GM23338 (cell line): ENCODE measurements at regions not wholly inside any gene's neighbourhood (a gene's known extent, or its start where the extent isn't known, plus 50 kb on each side); places are given as distances from the start of the nearest gene placed in this dataset.

ENCODE experiments used
- ATAC-seq: fragments of 200-7000 bp; cut with Tn5 transposase; 3 replicates; pipeline ENCODE4 v1.9.1; 2020
- DNase-seq: peaks from one replicate; pipeline ENCODE4 v3.0.0-alpha.2; 2015; ENCODE audit warnings: low spot score
- H2AFZ ChIP-seq: fragments of 200-600 bp; sonication (generic); 2 replicates; pipeline ENCODE4 v1.8.0; 2016; ENCODE audit warnings: antibody characterized with exemption, mild to moderate bottlenecking, moderate library complexity
- H3F3A ChIP-seq: fragments of 200-600 bp; sonication (generic); replicated peaks from 2 replicates; pipeline ENCODE4 v1.8.0; 2017; ENCODE audit warnings: antibody characterized with exemption, mixed run types, low read depth
- H3K27ac ChIP-seq: fragments of 200-600 bp; sonication (generic); 2 replicates; pipeline ENCODE4 v1.6.1; 2016; ENCODE audit warnings: low read depth
- H3K27me3 ChIP-seq: fragments of 200-600 bp; sonication (generic); 2 replicates; pipeline ENCODE4 v1.8.0; 2016; ENCODE audit warnings: mild to moderate bottlenecking, mixed run types, moderate library complexity; ENCODE audit not compliant: insufficient read depth
- H3K36me3 ChIP-seq: fragments of 200-600 bp; sonication (generic); 2 replicates; pipeline ENCODE4 v1.8.0; 2016; ENCODE audit warnings: mild to moderate bottlenecking; ENCODE audit not compliant: insufficient read depth
- H3K4me1 ChIP-seq: fragments of 200-600 bp; sonication (generic); 2 replicates; pipeline ENCODE4 v1.8.0; 2016; ENCODE audit warnings: mild to moderate bottlenecking, moderate library complexity; ENCODE audit not compliant: insufficient read depth
- H3K4me2 ChIP-seq: fragments of 200-600 bp; sonication (generic); 2 replicates; pipeline ENCODE4 v1.7.1; 2017; ENCODE audit warnings: mixed run types
- H3K4me3 ChIP-seq: fragments of 200-600 bp; sonication (generic); 2 replicates; pipeline ENCODE4 v1.6.1; 2016; ENCODE audit warnings: mixed run types
- H3K79me2 ChIP-seq: fragments of 200-600 bp; sonication (generic); replicated peaks from 2 replicates; pipeline ENCODE4 v1.8.0; 2017; ENCODE audit warnings: mild to moderate bottlenecking; ENCODE audit not compliant: insufficient read depth
- H3K9me2 ChIP-seq: fragments of 200-600 bp; sonication (generic); 2 replicates; pipeline ENCODE4 v1.8.0; 2017; ENCODE audit not compliant: insufficient read depth
- H4K20me1 ChIP-seq: fragments of 200-600 bp; sonication (generic); replicated peaks from 2 replicates; pipeline ENCODE4 v1.8.0; 2017; ENCODE audit warnings: mild to moderate bottlenecking; ENCODE audit not compliant: insufficient read depth
- H3K27ac Mint-ChIP-seq: 2 replicates; pipeline ENCODE4 v1.8.0; 2020; ENCODE audit warnings: inconsistent platforms, mild to moderate bottlenecking, moderate library complexity, mixed read lengths
- H3K27me3 Mint-ChIP-seq: 3 replicates; pipeline ENCODE4 v1.8.0; 2022; ENCODE audit warnings: low read depth, mild to moderate bottlenecking, moderate library complexity, mixed read lengths, inconsistent platforms; ENCODE audit not compliant: insufficient read depth, poor library complexity
- H3K36me3 Mint-ChIP-seq: 3 replicates; pipeline ENCODE4 v1.8.0; 2021; ENCODE audit warnings: low read depth, mild to moderate bottlenecking, inconsistent platforms, moderate library complexity, mixed read lengths
- H3K4me1 Mint-ChIP-seq: 3 replicates; pipeline ENCODE4 v1.8.0; 2020; ENCODE audit warnings: mild to moderate bottlenecking, inconsistent platforms, mixed read lengths
- H3K4me3 Mint-ChIP-seq: 3 replicates; pipeline ENCODE4 v1.8.0; 2021; ENCODE audit warnings: moderate library complexity, mild to moderate bottlenecking, inconsistent platforms, mixed read lengths
- H3K9me3 Mint-ChIP-seq: 3 replicates; pipeline ENCODE4 v1.8.0; 2020; ENCODE audit warnings: moderate library complexity, mild to moderate bottlenecking, inconsistent platforms, mixed read lengths
- CREB1 ChIP-seq: fragments of 250-450 bp; sonication (Bioruptor Pico); IDR thresholded peaks from 2 replicates; pipeline ENCODE4 v1.5.0; 2020; ENCODE audit warnings: low read depth, mild to moderate bottlenecking, moderate library complexity
- CTCF ChIP-seq, 2 experiments: fragments of 200-600 bp in 1 of 2; sonication (generic) in 1 of 2; conservative IDR thresholded peaks; 2 replicates each; pipeline versions ENCODE4 v1.5.1 to v1.6.1; 2016 to 2017; ENCODE audit warnings: antibody characterized with exemption in 2 of 2, low read depth in 2 of 2, mild to moderate bottlenecking in 2 of 2, moderate library complexity in 1 of 2
- ETS1 ChIP-seq: IDR thresholded peaks from 2 replicates; pipeline ENCODE4 v1.6.1; 2016; ENCODE audit warnings: antibody characterized with exemption
- EZH2 ChIP-seq: fragments of 200-600 bp; sonication (generic); IDR thresholded peaks from one replicate; pipeline ENCODE4 v1.8.0; 2017; ENCODE audit warnings: antibody characterized with exemption, mild to moderate bottlenecking, low read depth; ENCODE audit not compliant: unreplicated experiment
- POLR2AphosphoS5 ChIP-seq: IDR thresholded peaks from 2 replicates; pipeline ENCODE4 v1.6.1; 2016; ENCODE audit warnings: antibody characterized with exemption, low read depth
- REST ChIP-seq: IDR thresholded peaks from one replicate; pipeline ENCODE4 v1.6.1; 2018; ENCODE audit warnings: antibody characterized with exemption; ENCODE audit not compliant: unreplicated experiment
- STAT1 ChIP-seq: IDR thresholded peaks from one replicate; pipeline ENCODE4 v1.6.1; 2016; ENCODE audit warnings: antibody characterized with exemption; ENCODE audit not compliant: unreplicated experiment
- ZNF331 ChIP-seq: fragments of 250-450 bp; sonication (Bioruptor Pico); IDR thresholded peaks from 2 replicates; pipeline ENCODE4 v1.5.0; 2020; ENCODE audit warnings: low read depth, mild to moderate bottlenecking, moderate library complexity

GRCh38 chr4:177587989-177588388 is 145.8 kb upstream of the AGA start:
- 0 out of 2 replicates have a peak overlapping the region, but pooled peaks have one; percentile 27 for H3K4me2 ChIP-seq
- H3K36me3 Mint-ChIP-seq: no peaks in the 10 kb centered on the region
- H3K4me3 ChIP-seq: no peak overlapping the region
- peaks cover 19% of the 10 kb centered on the region for H3K4me1 ChIP-seq
- H3K36me3 ChIP-seq: no peaks in the 10 kb centered on the region
- TF ChIP-seq EZH2 (no peak), CREB1 (CRISPR knock-in tag) (no peak), ZNF331 (no peak), STAT1 (no peak)
- no peak overlapping the region for H3K4me3 Mint-ChIP-seq
- H4K20me1 ChIP-seq: no peaks in the 10 kb centered on the region
- no peaks in the 10 kb centered on the region for H3K79me2 ChIP-seq
- no peaks in the 10 kb centered on the region for H3K9me3 Mint-ChIP-seq
- ATAC-seq: no peak
- H3K9me2 ChIP-seq: no peaks in the 10 kb centered on the region
- H3K27me3 Mint-ChIP-seq: peaks cover 2% of the 10 kb centered on the region
- no peak overlapping the region for H2AFZ ChIP-seq
- DNase-seq: no peak
- peaks cover 14% of the 10 kb centered on the region; the same call in 2 of the 3 replicates for H3K4me1 Mint-ChIP-seq
- no peak overlapping the region for H3K27ac ChIP-seq
- peak overlapping the region; percentile 58; the same call in 1 of the 2 replicates for H3K27ac Mint-ChIP-seq
- H3F3A ChIP-seq: no peaks in the 10 kb centered on the region
- no peaks in the 10 kb centered on the region for H3K27me3 ChIP-seq

DNA sequence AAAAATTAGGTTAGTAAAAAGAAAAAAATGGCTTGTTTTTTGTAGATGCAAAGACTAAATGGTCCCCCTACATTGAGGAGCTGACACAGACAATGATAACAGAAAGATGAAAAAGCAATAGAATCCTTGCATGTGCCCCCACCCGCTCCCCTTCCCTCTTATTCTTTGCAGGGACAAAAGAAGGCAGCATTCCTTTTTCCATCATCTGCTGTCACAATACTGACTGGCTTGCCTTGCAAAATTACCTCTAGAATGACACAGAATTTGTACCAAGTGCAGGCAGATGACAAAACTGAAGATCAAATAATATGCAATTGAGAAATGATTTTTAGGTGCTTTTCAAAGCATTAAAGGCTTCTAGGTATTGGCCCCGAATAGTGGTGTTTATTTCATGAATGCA is 153.1 kb upstream of the AGA start:
- Histone ChIP-seq H3K9me2 (no peaks in the 10 kb centered on the region), H3K36me3 (no peaks in the 10 kb centered on the region), H3K4me2 (no peak overlapping the region), H4K20me1 (no peaks in the 10 kb centered on the region), H3K27ac (no peak overlapping the region), H3K4me3 (no peak overlapping the region), H3K27me3 (no peaks in the 10 kb centered on the region), H3F3A (no peaks in the 10 kb centered on the region), H2AFZ (no peak overlapping the region), H3K79me2 (no peaks in the 10 kb centered on the region), H3K4me1 (peaks cover 6% of the 10 kb centered on the region; the same call in 1 of the 2 replicates)
- Mint-ChIP-seq H3K36me3 (no peaks in the 10 kb centered on the region), H3K4me1 (peaks cover 14% of the 10 kb centered on the region), H3K4me3 (no peak overlapping the region), H3K9me3 (no peaks in the 10 kb centered on the region), H3K27ac (no peak overlapping the region), H3K27me3 (peaks cover 2% of the 10 kb centered on the region)
- ATAC-seq (no peak), DNase-seq (no peak)
- TF ChIP-seq POLR2AphosphoS5 (no peak), ZNF331 (no peak), REST (no peak)

DNA sequence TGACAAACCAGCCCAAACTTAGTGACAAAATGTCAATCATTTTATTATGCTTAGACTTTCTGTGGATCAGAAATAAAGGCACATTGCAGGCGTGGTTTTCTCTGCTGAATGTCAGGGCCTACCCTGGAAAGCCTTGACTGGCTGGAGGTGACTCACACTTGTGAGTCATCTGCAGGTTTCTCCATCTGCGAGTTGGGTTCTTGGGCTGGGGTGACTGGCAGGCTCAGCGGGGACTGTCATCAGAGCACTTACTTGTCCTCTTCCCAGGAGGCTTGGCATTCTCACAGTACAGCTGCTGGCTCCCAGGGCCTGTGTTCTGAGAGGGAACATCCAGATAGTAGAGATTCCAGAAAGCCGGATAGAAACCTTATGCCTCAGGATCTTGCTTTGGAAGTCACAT is 153.8 kb upstream of the AGA start:
- H3K4me1 ChIP-seq: peaks cover 6% of the 10 kb centered on the region; the same call in 1 of the 2 replicates
- H3K4me3 ChIP-seq: no peak overlapping the region
- H3K27me3 ChIP-seq: no peaks in the 10 kb centered on the region
- H3F3A ChIP-seq: no peaks in the 10 kb centered on the region
- no peaks in the 10 kb centered on the region for H3K9me2 ChIP-seq
- H2AFZ ChIP-seq: peak overlapping the region; percentile 64; the same call in 1 of the 2 replicates
- no peak overlapping the region for H3K27ac ChIP-seq
- no peaks in the 10 kb centered on the region for H4K20me1 ChIP-seq
- Mint-ChIP-seq H3K4me1 (peaks cover 14% of the 10 kb centered on the region), H3K4me3 (no peak overlapping the region), H3K27ac (no peak overlapping the region), H3K36me3 (no peaks in the 10 kb centered on the region), H3K27me3 (no peaks in the 10 kb centered on the region), H3K9me3 (no peaks in the 10 kb centered on the region)
- no peak overlapping the region for H3K4me2 ChIP-seq
- DNase-seq: no peak
- H3K36me3 ChIP-seq: no peaks in the 10 kb centered on the region
- no peaks in the 10 kb centered on the region for H3K79me2 ChIP-seq
- peak; percentile 51; the same call in 2 of the 3 replicates for ATAC-seq
- TF ChIP-seq ETS1 (no peak), CTCF (conservative IDR thresholded peaks at IDR 0.05; ENCODE audit: low read depth in 2 of 2) (no peak), STAT1 (no peak)
